ENCODE measurements at regions not wholly inside any gene's neighbourhood (a gene's known extent, or its start where the extent isn't known, plus 50 kb on each side); places are given as distances from the start of the nearest gene placed in this dataset.
"Not testable (repeated sequence)": the region's sequence is repeated elsewhere in the genome, so short reads cannot be mapped to it uniquely, and the experiment has no call there.

DNA sequence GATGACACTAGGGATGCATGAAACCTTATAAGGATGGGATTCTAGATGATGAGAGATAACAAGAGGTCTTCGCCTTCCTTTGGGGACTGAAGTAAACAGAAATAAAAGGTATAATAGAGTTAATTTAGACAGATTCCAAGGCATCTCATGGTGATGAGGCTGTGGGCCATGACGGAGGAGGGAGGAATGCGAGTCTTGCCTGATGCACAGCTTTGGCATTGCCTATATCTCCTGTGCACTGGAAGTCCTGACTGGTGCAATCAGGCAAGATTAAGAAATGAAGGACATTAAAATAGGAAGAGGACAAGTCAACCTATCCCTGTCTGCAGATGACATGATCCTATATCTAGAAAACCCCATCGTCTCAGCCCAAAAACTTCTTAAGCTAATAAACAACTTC, 526.4 kb upstream of the LMO3 start:
- no peaks in the 10 kb centered on the region for H3K36me3 Mint-ChIP-seq (ENCODE audit: insufficient read depth)
- no peak for DNase-seq (ENCODE audit: low spot score, unreplicated experiment)
- no peak overlapping the region for H3K4me3 Mint-ChIP-seq (ENCODE audit: low read depth)
- peaks cover 2% of the 10 kb centered on the region for H3K4me1 Mint-ChIP-seq (ENCODE audit: low read depth)
- no peaks in the 10 kb centered on the region for H3K9me3 Mint-ChIP-seq (ENCODE audit: low read depth)
- H3K27me3 Mint-ChIP-seq, result no peaks in the 10 kb centered on the region
- TF ChIP-seq, protein P1, sequence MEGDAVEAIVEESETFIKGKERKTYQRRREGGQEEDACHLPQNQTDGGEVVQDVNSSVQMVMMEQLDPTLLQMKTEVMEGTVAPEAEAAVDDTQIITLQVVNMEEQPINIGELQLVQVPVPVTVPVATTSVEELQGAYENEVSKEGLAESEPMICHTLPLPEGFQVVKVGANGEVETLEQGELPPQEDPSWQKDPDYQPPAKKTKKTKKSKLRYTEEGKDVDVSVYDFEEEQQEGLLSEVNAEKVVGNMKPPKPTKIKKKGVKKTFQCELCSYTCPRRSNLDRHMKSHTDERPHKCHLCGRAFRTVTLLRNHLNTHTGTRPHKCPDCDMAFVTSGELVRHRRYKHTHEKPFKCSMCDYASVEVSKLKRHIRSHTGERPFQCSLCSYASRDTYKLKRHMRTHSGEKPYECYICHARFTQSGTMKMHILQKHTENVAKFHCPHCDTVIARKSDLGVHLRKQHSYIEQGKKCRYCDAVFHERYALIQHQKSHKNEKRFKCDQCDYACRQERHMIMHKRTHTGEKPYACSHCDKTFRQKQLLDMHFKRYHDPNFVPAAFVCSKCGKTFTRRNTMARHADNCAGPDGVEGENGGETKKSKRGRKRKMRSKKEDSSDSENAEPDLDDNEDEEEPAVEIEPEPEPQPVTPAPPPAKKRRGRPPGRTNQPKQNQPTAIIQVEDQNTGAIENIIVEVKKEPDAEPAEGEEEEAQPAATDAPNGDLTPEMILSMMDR (IDR thresholded peaks at IDR 0.05; ENCODE audit: unreplicated experiment), result no peak
- H3K27ac Mint-ChIP-seq, result no peak overlapping the region

DNA sequence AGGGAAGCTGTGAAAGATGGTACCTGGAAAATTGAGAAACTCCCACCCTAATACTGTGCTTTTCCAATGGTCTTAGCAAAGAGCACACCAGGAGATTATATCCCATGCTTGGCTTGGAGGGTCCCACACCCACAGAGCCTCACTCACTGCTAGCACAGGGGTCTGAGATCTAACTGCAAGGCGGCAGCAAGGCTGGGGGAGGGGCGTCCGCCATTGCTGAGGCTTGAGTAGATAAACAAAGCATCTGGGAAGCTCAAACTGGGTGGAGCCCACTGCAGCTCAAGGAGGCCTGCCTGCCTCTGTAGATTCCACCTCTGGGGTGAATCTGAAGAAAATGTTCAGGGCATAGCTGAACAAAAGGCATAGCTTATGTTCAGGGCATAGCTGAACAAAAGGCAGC, 510.6 kb upstream of the LMO3 start:
- not testable (repeated sequence) for H3K27ac Mint-ChIP-seq; H3K27me3 Mint-ChIP-seq; DNase-seq (ENCODE audit: low spot score, unreplicated experiment); H3K36me3 Mint-ChIP-seq (ENCODE audit: insufficient read depth); H3K4me3 Mint-ChIP-seq (ENCODE audit: low read depth); H3K4me1 Mint-ChIP-seq (ENCODE audit: low read depth)
- H3K9me3 Mint-ChIP-seq (ENCODE audit: low read depth), result peaks cover 27% of the 10 kb centered on the region

DNA sequence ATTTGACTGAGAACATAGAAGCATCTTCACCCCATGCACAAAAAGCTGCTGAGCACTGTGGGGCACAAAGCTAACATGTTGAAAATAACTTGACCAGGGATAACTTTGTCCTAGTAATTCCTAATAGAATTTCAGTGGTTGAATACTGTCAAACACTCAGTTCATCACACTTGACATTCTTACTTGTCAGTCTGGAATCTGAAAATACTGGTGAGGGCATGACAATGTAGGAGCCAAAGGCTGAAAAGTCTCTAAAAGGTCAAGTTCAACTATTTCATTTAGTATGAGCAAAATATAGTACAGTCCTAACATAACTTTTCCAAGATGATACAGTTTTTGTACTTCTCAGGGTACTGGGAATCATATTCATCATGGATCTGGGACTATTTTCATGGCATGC, 504.4 kb upstream of the LMO3 start:
- TF ChIP-seq, protein P1 (IDR thresholded peaks at IDR 0.05; ENCODE audit: unreplicated experiment), result no peak
- Mint-ChIP-seq H3K36me3 (ENCODE audit: insufficient read depth) (no peaks in the 10 kb centered on the region), H3K4me1 (ENCODE audit: low read depth) (no peaks in the 10 kb centered on the region)

DNA sequence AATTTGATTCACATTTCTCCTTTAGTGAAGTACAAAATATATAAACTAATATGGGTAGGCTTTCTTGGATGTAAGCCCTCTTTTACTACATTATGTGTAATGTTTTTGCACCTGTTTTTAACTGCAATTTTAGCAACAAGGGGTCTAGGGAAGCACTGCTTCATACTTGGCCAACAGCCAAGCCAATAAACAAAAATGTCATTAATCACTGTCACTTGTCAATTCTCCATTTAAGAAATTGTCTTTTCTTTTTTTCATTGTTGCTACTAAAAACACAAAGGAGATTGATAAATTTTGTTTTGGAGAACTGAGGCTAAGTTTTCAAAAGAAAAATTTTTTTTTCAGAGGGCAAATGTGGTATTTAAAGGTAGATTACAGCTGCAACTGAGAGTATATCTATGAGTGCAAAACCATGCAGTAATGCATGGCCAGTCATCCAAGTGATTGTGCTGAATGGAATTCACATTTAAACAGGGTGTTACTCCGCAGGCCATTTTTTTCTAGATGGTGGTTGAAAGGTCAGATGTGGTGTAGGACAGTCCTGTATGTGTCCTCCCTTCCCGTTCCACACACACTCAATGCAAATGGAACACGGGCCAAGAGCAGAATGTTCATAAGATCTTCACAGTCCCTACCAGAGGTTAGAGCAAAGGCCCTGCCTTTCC, 503.0 kb upstream of the LMO3 start:
- Mint-ChIP-seq H3K4me3 (ENCODE audit: low read depth) (no peak overlapping the region), H3K4me1 (ENCODE audit: low read depth) (no peaks in the 10 kb centered on the region), H3K9me3 (ENCODE audit: low read depth) (no peaks in the 10 kb centered on the region), H3K36me3 (ENCODE audit: insufficient read depth) (no peaks in the 10 kb centered on the region), H3K27ac (no peak overlapping the region), H3K27me3 (no peaks in the 10 kb centered on the region)
- no peak for DNase-seq (ENCODE audit: low spot score, unreplicated experiment)
- TF ChIP-seq, protein P1 (IDR thresholded peaks at IDR 0.05; ENCODE audit: unreplicated experiment), result no peak

More for the DNA sequence above, 504.4 kb upstream of the LMO3 start:
- Mint-ChIP-seq H3K27me3 (no peaks in the 10 kb centered on the region), H3K27ac (no peak overlapping the region), H3K9me3 (ENCODE audit: low read depth) (peaks cover 5% of the 10 kb centered on the region), H3K4me3 (ENCODE audit: low read depth) (no peak overlapping the region)
- no peak for DNase-seq (ENCODE audit: low spot score, unreplicated experiment)

DNA sequence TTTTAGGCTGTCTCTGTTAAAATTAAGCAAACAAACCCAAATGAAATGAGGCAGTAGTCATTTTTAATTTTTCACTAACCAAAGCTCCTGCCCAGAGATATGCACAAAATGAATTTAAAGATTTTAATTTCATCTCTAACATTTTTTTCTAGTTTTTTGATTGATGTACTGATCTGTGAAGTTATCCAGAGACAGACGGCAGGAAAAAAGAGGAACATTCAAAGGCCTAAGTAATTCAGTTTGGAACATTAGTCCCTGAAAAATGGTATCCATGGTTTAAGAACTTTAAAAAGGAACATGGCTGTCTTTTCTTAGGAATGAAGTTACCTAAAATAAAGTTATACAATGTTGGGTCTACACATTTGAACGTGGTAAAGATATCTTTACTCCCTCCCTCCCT, 498.8 kb upstream of the LMO3 start:
- H3K9me3 Mint-ChIP-seq (ENCODE audit: low read depth), result peaks cover 13% of the 10 kb centered on the region
- no peaks in the 10 kb centered on the region for H3K27me3 Mint-ChIP-seq
- TF ChIP-seq, protein P1 (IDR thresholded peaks at IDR 0.05; ENCODE audit: unreplicated experiment), result no peak
- H3K4me3 Mint-ChIP-seq (ENCODE audit: low read depth), result no peak overlapping the region
- no peak overlapping the region for H3K27ac Mint-ChIP-seq
- no peaks in the 10 kb centered on the region for H3K4me1 Mint-ChIP-seq (ENCODE audit: low read depth)
- H3K36me3 Mint-ChIP-seq (ENCODE audit: insufficient read depth), result no peaks in the 10 kb centered on the region
- no peak for DNase-seq (ENCODE audit: low spot score, unreplicated experiment)

DNA sequence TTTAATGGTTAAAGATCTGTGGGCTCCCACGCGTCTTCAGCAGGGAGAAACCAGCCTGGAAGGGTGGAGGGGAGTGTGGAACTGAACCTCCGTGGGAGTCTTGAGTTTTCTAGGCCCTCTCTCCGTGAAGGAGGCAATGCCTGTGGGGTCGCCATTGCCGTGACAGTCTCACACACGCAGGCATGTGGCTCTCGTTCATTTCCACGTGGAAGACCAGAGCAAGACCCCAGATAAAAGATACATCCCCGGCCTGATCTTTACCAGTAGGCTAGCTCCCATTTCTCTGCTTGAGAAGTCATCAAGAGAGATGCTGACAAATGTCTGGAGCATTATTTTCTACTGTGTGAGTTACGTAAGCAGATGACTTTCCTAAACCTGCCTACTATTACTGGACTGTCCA, 491.7 kb upstream of the LMO3 start:
- Mint-ChIP-seq H3K4me3 (ENCODE audit: low read depth) (no peak overlapping the region), H3K9me3 (ENCODE audit: low read depth) (peaks cover 18% of the 10 kb centered on the region), H3K27ac (no peak overlapping the region), H3K27me3 (no peaks in the 10 kb centered on the region), H3K36me3 (ENCODE audit: insufficient read depth) (no peaks in the 10 kb centered on the region), H3K4me1 (ENCODE audit: low read depth) (no peaks in the 10 kb centered on the region)
- DNase-seq (ENCODE audit: low spot score, unreplicated experiment), result no peak
- TF ChIP-seq, protein P1 (IDR thresholded peaks at IDR 0.05; ENCODE audit: unreplicated experiment), result no peak

Measured in progenitor cell of endocrine pancreas (in vitro differentiated cells).